Testis (tissue), 2 donors: ENCODE measurements at regions not wholly inside any gene's neighbourhood (a gene's known extent, or its start where the extent isn't known, plus 50 kb on each side); places are given as distances from the start of the nearest gene placed in this dataset.
"Not testable (repeated sequence)": the region's sequence is repeated elsewhere in the genome, so short reads cannot be mapped to it uniquely, and the experiment has no call there.

Source experiments
- DNase-seq: peaks from one replicate; pipeline ENCODE4 v3.0.0-alpha.2; 2019
- H3K27ac ChIP-seq, 2 donors: fragments of 200-600 bp; sonication (generic); one replicate each; pipeline ENCODE4 v1.5.1; 2019
- H3K27me3 ChIP-seq: fragments of 200-600 bp; sonication (generic); one replicate; pipeline ENCODE4 v1.5.1; 2019
- H3K36me3 ChIP-seq: fragments of 200-600 bp; sonication (generic); one replicate; pipeline ENCODE4 v1.5.1; 2017; ENCODE audit warnings: low read depth; ENCODE audit errors: missing control alignments
- H3K4me1 ChIP-seq: fragments of 200-600 bp; sonication (generic); one replicate; pipeline ENCODE4 v1.5.1; 2019
- H3K4me3 ChIP-seq, 2 donors: fragments of 200-600 bp; sonication (generic); one replicate each; pipeline ENCODE4 v1.5.1; 2017 to 2019
- H3K9me3 ChIP-seq: fragments of 200-600 bp; sonication (generic); one replicate; pipeline ENCODE4 v1.5.1; 2017
- POLR2A ChIP-seq: fragments of 450-650 bp; IDR thresholded peaks from one replicate; pipeline ENCODE4 v1.6.1; 2017; ENCODE audit warnings: antibody characterized with exemption, mild to moderate bottlenecking, moderate library complexity
- WGBS, 2 donors: methylation state at CpG; one replicate each; pipeline ENCODE4 v1.1.5; 2018; 5-methylcytosine and 5-hydroxymethylcytosine counted together
- intact Hi-C: fragments of 100-400 bp; cut with DNase I; formaldehyde crosslinking; loops from one replicate; pipeline ENCODE4 v1.15.1; 2023; ENCODE audit warnings: low total_unique reads
- TF ChIP-seq, protein P1 (sequence below), 3 experiments: fragments of 450-650 bp in 2 of 3; fragments of 200-600 bp in 1 of 3; sonication (generic) in 1 of 3; IDR thresholded peaks; one replicate each; pipeline ENCODE4 v1.5.1; 2016 to 2019; ENCODE audit warnings: antibody characterized with exemption in 3 of 3, mild to moderate bottlenecking in 2 of 3, moderate library complexity in 1 of 3

DNA sequence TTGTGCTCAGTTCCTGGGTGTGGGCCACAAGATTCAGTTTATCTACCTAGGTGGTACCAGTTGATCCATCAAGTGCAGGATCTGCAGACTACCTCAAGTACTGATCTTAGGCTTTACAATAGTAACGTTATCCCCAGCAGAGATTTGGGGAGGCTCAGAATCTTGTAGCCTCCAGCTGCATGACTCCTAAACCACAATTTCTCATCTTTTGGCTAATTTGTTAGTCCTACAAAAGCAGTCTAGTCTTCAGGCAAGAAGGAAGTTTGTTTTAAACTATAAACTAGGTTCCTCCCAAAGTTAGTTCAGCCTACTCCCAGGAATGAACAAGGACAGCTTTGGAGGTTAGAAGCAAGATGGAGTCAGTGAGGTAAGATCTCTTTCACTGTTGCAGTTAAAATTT is 213.5 kb upstream of the PIEZO2 start:
- DNase-seq, result no peak
- Histone ChIP-seq H3K4me3 (no peak overlapping the region), H3K36me3 (no peaks in the 10 kb centered on the region), H3K9me3 (no peaks in the 10 kb centered on the region), H3K4me1 (no peaks in the 10 kb centered on the region), H3K27ac (no peak overlapping the region), H3K27me3 (no peaks in the 10 kb centered on the region)
- whole genome bisulfite sequencing, 2 donors, result 85 to 100% methylated on average over 1 of the region's 1 CpG
- TF ChIP-seq POLR2A, result no peak
- TF ChIP-seq, protein P1, sequence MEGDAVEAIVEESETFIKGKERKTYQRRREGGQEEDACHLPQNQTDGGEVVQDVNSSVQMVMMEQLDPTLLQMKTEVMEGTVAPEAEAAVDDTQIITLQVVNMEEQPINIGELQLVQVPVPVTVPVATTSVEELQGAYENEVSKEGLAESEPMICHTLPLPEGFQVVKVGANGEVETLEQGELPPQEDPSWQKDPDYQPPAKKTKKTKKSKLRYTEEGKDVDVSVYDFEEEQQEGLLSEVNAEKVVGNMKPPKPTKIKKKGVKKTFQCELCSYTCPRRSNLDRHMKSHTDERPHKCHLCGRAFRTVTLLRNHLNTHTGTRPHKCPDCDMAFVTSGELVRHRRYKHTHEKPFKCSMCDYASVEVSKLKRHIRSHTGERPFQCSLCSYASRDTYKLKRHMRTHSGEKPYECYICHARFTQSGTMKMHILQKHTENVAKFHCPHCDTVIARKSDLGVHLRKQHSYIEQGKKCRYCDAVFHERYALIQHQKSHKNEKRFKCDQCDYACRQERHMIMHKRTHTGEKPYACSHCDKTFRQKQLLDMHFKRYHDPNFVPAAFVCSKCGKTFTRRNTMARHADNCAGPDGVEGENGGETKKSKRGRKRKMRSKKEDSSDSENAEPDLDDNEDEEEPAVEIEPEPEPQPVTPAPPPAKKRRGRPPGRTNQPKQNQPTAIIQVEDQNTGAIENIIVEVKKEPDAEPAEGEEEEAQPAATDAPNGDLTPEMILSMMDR (IDR thresholded peaks at IDR 0.05), result no peak
- intact Hi-C loops, result no loop called here

DNA sequence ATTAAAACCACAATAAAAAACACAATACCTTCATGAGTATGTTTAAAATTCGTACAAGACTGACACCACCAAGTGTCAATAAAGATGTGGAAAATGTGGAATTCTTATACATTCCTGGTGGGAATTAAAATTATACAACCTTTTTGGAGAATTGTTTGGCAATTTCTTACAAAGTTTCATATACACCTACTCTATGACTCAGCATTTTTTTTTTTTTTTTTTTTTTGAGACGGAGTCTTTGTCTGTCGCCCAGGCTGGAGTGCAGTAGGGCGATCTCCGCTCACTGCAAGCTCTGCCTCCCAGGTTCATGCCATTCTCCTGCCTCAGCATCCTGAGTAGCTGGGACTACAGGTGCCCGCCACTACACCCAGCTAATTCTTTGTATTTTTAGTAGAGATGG is 212.5 kb upstream of the PIEZO2 start:
- H3K36me3 ChIP-seq, intact Hi-C loops: not testable (repeated sequence)

DNA sequence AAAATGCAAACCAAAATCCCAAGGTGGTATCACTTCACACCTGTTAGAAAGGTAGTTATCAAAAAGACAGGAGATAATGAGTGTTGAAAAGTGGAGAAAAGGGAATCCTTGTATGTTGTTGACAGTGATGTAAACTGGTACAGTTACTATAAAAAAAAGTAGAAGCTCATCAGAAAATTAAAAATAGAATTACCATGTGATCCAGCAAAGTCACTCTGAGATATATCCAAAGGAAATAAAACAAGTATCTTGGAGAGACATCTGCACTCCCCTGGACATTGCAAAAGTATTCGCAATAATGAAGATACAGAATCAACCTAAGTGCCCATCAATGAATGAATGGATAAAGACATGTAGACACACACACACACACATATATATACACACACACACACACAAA is 208.3 kb upstream of the PIEZO2 start:
- no peak for DNase-seq
- no peak overlapping the region for H3K4me3 ChIP-seq
- TF ChIP-seq POLR2A, result no peak
- TF ChIP-seq, protein P1 (IDR thresholded peaks at IDR 0.05), result no peak
- no peaks in the 10 kb centered on the region for H3K9me3 ChIP-seq
- H3K27me3 ChIP-seq, result no peaks in the 10 kb centered on the region
- WGBS, 2 donors, result 87 to 94% methylated on average over 1 of the region's 1 CpG
- H3K4me1 ChIP-seq, result no peaks in the 10 kb centered on the region
- no peaks in the 10 kb centered on the region for H3K36me3 ChIP-seq
- intact Hi-C loops, result no loop called here
- no peak overlapping the region for H3K27ac ChIP-seq

More for the DNA sequence above, 212.5 kb upstream of the PIEZO2 start:
- 92 to 93% methylated on average over 6 of the region's 6 CpGs for WGBS, 2 donors
- H3K27ac ChIP-seq, H3K4me1 ChIP-seq, H3K9me3 ChIP-seq, H3K27me3 ChIP-seq, H3K4me3 ChIP-seq, DNase-seq: not testable (repeated sequence)

DNA sequence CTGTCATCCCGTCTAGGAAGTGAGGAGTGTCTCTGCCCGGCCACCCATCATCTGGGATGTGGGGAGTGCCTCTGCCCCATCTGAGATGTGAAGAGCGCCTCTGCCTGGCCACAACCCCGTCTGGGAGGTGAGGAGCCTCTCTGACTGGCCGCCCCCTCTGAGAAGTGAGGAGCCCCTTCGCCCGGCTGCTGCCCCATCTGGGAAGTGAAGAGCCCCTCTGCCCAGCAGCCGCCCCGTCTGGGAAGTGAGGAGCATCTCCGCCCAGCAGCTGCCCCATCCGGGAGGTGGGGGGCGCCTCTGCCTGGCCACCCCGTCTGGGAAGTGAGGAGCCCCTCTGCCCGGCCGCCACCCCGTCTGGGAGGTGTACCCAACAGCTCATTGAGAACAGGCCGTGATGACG is 195.2 kb upstream of the PIEZO2 start:
- H3K36me3 ChIP-seq, H3K27me3 ChIP-seq, H3K9me3 ChIP-seq, DNase-seq, H3K27ac ChIP-seq, H3K4me1 ChIP-seq, H3K4me3 ChIP-seq, intact Hi-C loops: not testable (repeated sequence)
- 86 to 100% methylated on average over 2 to 18 of the region's 18 CpGs for WGBS, 2 donors

DNA sequence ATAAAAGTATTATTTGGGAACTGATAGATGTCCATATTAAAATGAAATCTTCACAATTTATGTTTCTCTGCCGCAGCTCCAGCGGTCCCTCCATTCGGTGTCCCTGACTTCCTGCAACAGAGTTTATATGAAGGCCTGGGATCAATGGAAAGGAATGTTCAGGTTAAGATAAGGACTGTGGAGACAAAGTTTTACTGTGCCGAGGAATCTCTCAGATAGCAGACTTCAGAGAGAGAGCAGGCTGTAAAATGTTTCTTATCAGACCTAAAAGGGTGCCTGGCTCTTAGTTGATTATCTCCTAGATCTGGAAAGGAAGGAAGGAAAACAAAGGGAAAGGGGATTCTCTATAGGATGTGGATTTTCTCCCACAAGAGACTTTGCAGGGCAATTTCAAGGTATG is 193.7 kb upstream of the PIEZO2 start:
- Histone ChIP-seq H3K27me3 (no peaks in the 10 kb centered on the region), H3K4me1 (no peaks in the 10 kb centered on the region), H3K9me3 (no peaks in the 10 kb centered on the region), H3K4me3 (no peak overlapping the region), H3K27ac (no peak overlapping the region), H3K36me3 (no peaks in the 10 kb centered on the region)
- WGBS, 2 donors, result 82 to 87% methylated on average over 4 of the region's 4 CpGs
- DNase-seq, result no peak
- intact Hi-C loops, result no loop called here
- no peak for TF ChIP-seq POLR2A
- TF ChIP-seq, protein P1 (IDR thresholded peaks at IDR 0.05), result no peak

DNA sequence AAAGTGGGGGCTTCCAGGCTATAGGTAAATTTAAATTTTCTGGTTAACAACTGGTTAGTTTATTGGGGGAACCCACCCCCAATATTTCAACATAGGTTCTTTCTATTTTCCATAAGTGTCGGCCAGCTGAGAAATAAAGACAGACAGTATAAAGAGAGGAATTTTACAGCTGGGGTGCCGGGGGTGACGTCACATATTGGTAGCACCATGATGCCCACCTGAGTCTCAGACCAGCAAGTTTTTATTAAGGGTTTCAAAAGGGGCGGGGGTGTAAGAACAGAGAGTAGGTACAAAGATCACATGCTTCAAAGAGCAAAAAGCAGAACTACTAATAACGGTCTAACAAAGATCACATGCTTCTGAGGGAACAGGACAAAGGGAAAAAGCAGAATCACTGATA is 192.7 kb upstream of the PIEZO2 start:
- 91 to 95% methylated on average over 5 of the region's 5 CpGs for WGBS, 2 donors
- H3K4me3 ChIP-seq, H3K4me1 ChIP-seq, H3K9me3 ChIP-seq, H3K36me3 ChIP-seq, H3K27me3 ChIP-seq, intact Hi-C loops, DNase-seq, H3K27ac ChIP-seq: not testable (repeated sequence)
